ENCODE measurements at regions not wholly inside any gene's neighbourhood (a gene's known extent, or its start where the extent isn't known, plus 50 kb on each side); places are given as distances from the start of the nearest gene placed in this dataset.

- ATAC-seq (no peak), DNase-seq (no peak)
- Histone ChIP-seq H3K4me2 (ENCODE audit: low read length) (no peak overlapping the region), H3K9me2 (replicated peaks; ENCODE audit: low read length) (no peaks in the 10 kb centered on the region), H2AFZ (ENCODE audit: low read length) (no peak overlapping the region), H4K20me1 (ENCODE audit: low read length) (no peaks in the 10 kb centered on the region), H3K9ac (ENCODE audit: low read length) (no peak overlapping the region), H3K4me3 (ENCODE audit: low read length) (no peak overlapping the region), H3K79me2 (ENCODE audit: low read length) (no peaks in the 10 kb centered on the region), H3K4me1 (ENCODE audit: insufficient read depth, low read length) (peaks cover 14% of the 10 kb centered on the region), H3K9me3 (ENCODE audit: low read length) (no peaks in the 10 kb centered on the region), H3K36me3 (ENCODE audit: low read depth, low read length) (no peaks in the 10 kb centered on the region), H3F3A (ENCODE audit: low read length, unreplicated experiment) (peaks cover 3% of the 10 kb centered on the region), H3K27ac (ENCODE audit: low read length) (no peak overlapping the region), H3K27me3 (ENCODE audit: low read length) (no peaks in the 10 kb centered on the region)
- intact Hi-C loops (cut with micrococcal nuclease), result loop anchor here (10.0 kb wide), 1 partner anchor 1006 kb away; no protein-coding TSS in a partner anchor
- ChIA-PET CTCF (no interaction called here), POLR2A (ENCODE audit: unreplicated experiment) (no interaction called here)
- no peak for TF ChIP-seq CTCF (conservative IDR thresholded peaks at IDR 0.05; ENCODE audit: low read depth, low read length)
- TF ChIP-seq EZH2 (IDR thresholded peaks at IDR 0.05; ENCODE audit: low read length, unreplicated experiment), result no peak
- no peak for TF ChIP-seq EZH2phosphoT487 (IDR thresholded peaks at IDR 0.05; ENCODE audit: borderline replicate concordance, low read length)
- no TSS peak for BruUV-seq (replicated peaks)
These were observed 52.0 kb downstream of the ZC3H11B start for GRCh38 chr1:219560856-219561255.

DNA sequence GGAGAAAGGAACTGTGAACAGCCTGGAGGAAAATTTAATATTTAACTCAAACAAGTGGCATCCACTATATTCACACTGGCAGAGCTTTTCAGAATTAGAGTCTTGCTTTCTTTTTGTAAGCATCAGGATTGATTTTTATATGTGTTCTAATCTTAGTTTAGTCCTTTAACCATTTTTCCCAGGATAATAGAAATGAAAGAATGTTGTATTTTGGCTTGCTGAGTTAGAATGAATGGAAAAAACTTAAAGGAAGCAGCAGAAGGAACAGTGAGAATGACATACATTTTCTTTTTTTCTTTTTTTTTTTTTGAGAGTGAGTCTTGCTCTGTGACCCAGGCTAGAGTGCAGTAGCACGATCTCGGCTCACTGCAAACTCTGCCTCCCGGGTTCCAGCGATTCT, 53.0 kb downstream of the ZC3H11B start:
- no TSS peak for BruUV-seq (replicated peaks)
- ATAC-seq (no peak), DNase-seq (no peak)
- Histone ChIP-seq H2AFZ (ENCODE audit: low read length) (no peak overlapping the region), H3K9ac (ENCODE audit: low read length) (no peak overlapping the region), H3K27ac (ENCODE audit: low read length) (no peak overlapping the region), H3K36me3 (ENCODE audit: low read depth, low read length) (no peaks in the 10 kb centered on the region), H4K20me1 (ENCODE audit: low read length) (no peaks in the 10 kb centered on the region), H3K79me2 (ENCODE audit: low read length) (no peaks in the 10 kb centered on the region), H3K9me2 (replicated peaks; ENCODE audit: low read length) (no peaks in the 10 kb centered on the region), H3K27me3 (ENCODE audit: low read length) (no peaks in the 10 kb centered on the region), H3K4me3 (ENCODE audit: low read length) (no peak overlapping the region), H3K4me1 (ENCODE audit: insufficient read depth, low read length) (peaks cover 18% of the 10 kb centered on the region), H3K4me2 (ENCODE audit: low read length) (no peak overlapping the region), H3F3A (ENCODE audit: low read length, unreplicated experiment) (peaks cover 8% of the 10 kb centered on the region), H3K9me3 (ENCODE audit: low read length) (no peaks in the 10 kb centered on the region)
- CTCF ChIA-PET, result no interaction called here
- POLR2A ChIA-PET (ENCODE audit: unreplicated experiment), result no interaction called here
- intact Hi-C loops (cut with micrococcal nuclease), result loop anchor here (10.0 kb wide), 2 partner anchors 755 to 1005 kb away; no protein-coding TSS in a partner anchor
- TF ChIP-seq EZH2 (IDR thresholded peaks at IDR 0.05; ENCODE audit: low read length, unreplicated experiment), result no peak
- TF ChIP-seq CTCF (conservative IDR thresholded peaks at IDR 0.05; ENCODE audit: low read depth, low read length), result no peak
- no peak for TF ChIP-seq EZH2phosphoT487 (IDR thresholded peaks at IDR 0.05; ENCODE audit: borderline replicate concordance, low read length)

- H3K9me2 ChIP-seq (replicated peaks; ENCODE audit: low read length), result no peaks in the 10 kb centered on the region
- peak overlapping the region; percentile 3; the same call in 1 of the 2 replicates for H2AFZ ChIP-seq (ENCODE audit: low read length)
- TF ChIP-seq CTCF (conservative IDR thresholded peaks at IDR 0.05; ENCODE audit: low read depth, low read length) (no peak), EZH2phosphoT487 (IDR thresholded peaks at IDR 0.05; ENCODE audit: borderline replicate concordance, low read length) (no peak), EZH2 (IDR thresholded peaks at IDR 0.05; ENCODE audit: low read length, unreplicated experiment) (no peak)
- H3K27me3 ChIP-seq (ENCODE audit: low read length), result no peaks in the 10 kb centered on the region
- BruUV-seq (replicated peaks), result no TSS peak
- DNase-seq (peak; percentile 96), ATAC-seq (peak; percentile 94)
- no peaks in the 10 kb centered on the region for H3K9me3 ChIP-seq (ENCODE audit: low read length)
- peaks cover 8% of the 10 kb centered on the region for H3F3A ChIP-seq (ENCODE audit: low read length, unreplicated experiment)
- peak overlapping the region; percentile 30; the same call in 1 of the 2 replicates for H3K4me3 ChIP-seq (ENCODE audit: low read length)
- no peaks in the 10 kb centered on the region for H3K36me3 ChIP-seq (ENCODE audit: low read depth, low read length)
- ChIA-PET POLR2A (ENCODE audit: unreplicated experiment) (interaction anchor here (0.6 kb wide), 2 partner anchors 11 to 49 kb away, joined by 3 to 5 read pairs; no protein-coding TSS in a partner anchor), CTCF (interaction anchor here (0.6 to 1.7 kb wide), 5 partner anchors 12 to 251 kb away, joined by 3 to 8 read pairs (median 3); no protein-coding TSS in a partner anchor)
- no peaks in the 10 kb centered on the region for H3K79me2 ChIP-seq (ENCODE audit: low read length)
- H3K4me1 ChIP-seq (ENCODE audit: insufficient read depth, low read length), result peaks cover 23% of the 10 kb centered on the region
- H3K4me2 ChIP-seq (ENCODE audit: low read length), result peak overlapping the region; percentile 60
- H4K20me1 ChIP-seq (ENCODE audit: low read length), result no peaks in the 10 kb centered on the region
- H3K27ac ChIP-seq (ENCODE audit: low read length), result peak overlapping the region; percentile 89
- peak overlapping the region; percentile 61 for H3K9ac ChIP-seq (ENCODE audit: low read length)
- intact Hi-C loops (cut with micrococcal nuclease), result loop anchor here (1.0 to 10.0 kb wide), 8 partner anchors 24 to 751 kb away; no protein-coding TSS in a partner anchor
These were observed 57.1 kb downstream of the ZC3H11B start for GRCh38 chr1:219555806-219556205.

All from PC-3 (cell line).